ENCODE measurements at regions not wholly inside any gene's neighbourhood (a gene's known extent, or its start where the extent isn't known, plus 50 kb on each side); places are given as distances from the start of the nearest gene placed in this dataset.

- H3K27me3 ChIP-seq (ENCODE audit: control insufficient read depth in 1 of 2, insufficient read depth in 2 of 2, low read length in 2 of 2) = no peaks in the 10 kb centered on the region
- no peaks in the 10 kb centered on the region for H3K9me3 ChIP-seq (ENCODE audit: control insufficient read depth in 1 of 2, insufficient read depth in 1 of 2, low read length in 2 of 2)
- H3K4me1 ChIP-seq (ENCODE audit: insufficient read depth, low read length) = no peaks in the 10 kb centered on the region
- Mint-ChIP-seq H3K27me3 (peaks cover 9% of the 10 kb centered on the region), H3K4me3 (no peak overlapping the region), H3K9me3 (no peaks in the 10 kb centered on the region), H3K27ac (no peak overlapping the region), H3K4me1 (ENCODE audit: low read depth) (no peaks in the 10 kb centered on the region), H3K36me3 (ENCODE audit: low read depth) (no peaks in the 10 kb centered on the region)
- no peak overlapping the region for H3K4me3 ChIP-seq (ENCODE audit: low read length)
- no peak for DNase-seq
- TF ChIP-seq CTCF (IDR thresholded peaks at IDR 0.05) = no peak
- H3K27ac ChIP-seq (ENCODE audit: low read depth in 1 of 2, low read length in 2 of 2) = no peak overlapping the region
- no peaks in the 10 kb centered on the region for H3K36me3 ChIP-seq (ENCODE audit: insufficient read depth, low read length)
- intact Hi-C loops (cut with DNase I, micrococcal nuclease) = no loop called here
- ChIA-PET POLR2A (no interaction called here), CTCF (no interaction called here)
- no peak for ATAC-seq (ENCODE audit: poor library complexity)
Observed at GRCh38 chr17:27975146-27976011, 67.1 kb upstream of the NLK start.

GRCh38 chr17:27976331-27976730 is 66.1 kb upstream of the NLK start:
- CTCF ChIA-PET = no interaction called here

GRCh38 chr17:27977751-27978688 is 64.5 kb upstream of the NLK start:
- DNase-seq = no peak
- Mint-ChIP-seq H3K27ac (no peak overlapping the region), H3K4me1 (ENCODE audit: low read depth) (no peaks in the 10 kb centered on the region), H3K27me3 (peaks cover 9% of the 10 kb centered on the region), H3K4me3 (no peak overlapping the region), H3K9me3 (no peaks in the 10 kb centered on the region), H3K36me3 (ENCODE audit: low read depth) (no peaks in the 10 kb centered on the region)
- intact Hi-C loops (cut with DNase I, micrococcal nuclease) = no loop called here
- Histone ChIP-seq H3K4me3 (ENCODE audit: low read length) (no peak overlapping the region), H3K27ac (ENCODE audit: low read depth in 1 of 2, low read length in 2 of 2) (no peak overlapping the region), H3K4me1 (ENCODE audit: insufficient read depth, low read length) (no peaks in the 10 kb centered on the region), H3K36me3 (ENCODE audit: insufficient read depth, low read length) (no peaks in the 10 kb centered on the region), H3K27me3 (ENCODE audit: control insufficient read depth in 1 of 2, insufficient read depth in 2 of 2, low read length in 2 of 2) (peaks cover 0 to 3% of the 10 kb centered on the region in 2 experiments), H3K9me3 (ENCODE audit: control insufficient read depth in 1 of 2, insufficient read depth in 1 of 2, low read length in 2 of 2) (no peaks in the 10 kb centered on the region)
- ATAC-seq (ENCODE audit: poor library complexity) = no peak
- ChIA-PET CTCF (no interaction called here), POLR2A (no interaction called here)
- no peak for TF ChIP-seq CTCF (IDR thresholded peaks at IDR 0.05)

More at GRCh38 chr17:27976331-27976730, 66.1 kb upstream of the NLK start:
- intact Hi-C loops (cut with DNase I, micrococcal nuclease) = no loop called here
- TF ChIP-seq CTCF (IDR thresholded peaks at IDR 0.05) = no peak
- no peak overlapping the region for H3K27ac ChIP-seq (ENCODE audit: low read depth in 1 of 2, low read length in 2 of 2)
- Mint-ChIP-seq H3K4me1 (ENCODE audit: low read depth) (no peaks in the 10 kb centered on the region), H3K9me3 (no peaks in the 10 kb centered on the region), H3K27ac (no peak overlapping the region), H3K4me3 (no peak overlapping the region), H3K36me3 (ENCODE audit: low read depth) (no peaks in the 10 kb centered on the region), H3K27me3 (peaks cover 5% of the 10 kb centered on the region)
- H3K36me3 ChIP-seq (ENCODE audit: insufficient read depth, low read length) = no peaks in the 10 kb centered on the region
- no peak overlapping the region for H3K4me3 ChIP-seq (ENCODE audit: low read length)
- H3K27me3 ChIP-seq (ENCODE audit: control insufficient read depth in 1 of 2, insufficient read depth in 2 of 2, low read length in 2 of 2) = no peaks in the 10 kb centered on the region
- ATAC-seq (ENCODE audit: poor library complexity) (no peak), DNase-seq (no peak)
- POLR2A ChIA-PET = no interaction called here
- no peaks in the 10 kb centered on the region for H3K4me1 ChIP-seq (ENCODE audit: insufficient read depth, low read length)
- H3K9me3 ChIP-seq (ENCODE audit: control insufficient read depth in 1 of 2, insufficient read depth in 1 of 2, low read length in 2 of 2) = no peaks in the 10 kb centered on the region
